A549 (cell line): ENCODE measurements at regions not wholly inside any gene's neighbourhood (a gene's known extent, or its start where the extent isn't known, plus 50 kb on each side); places are given as distances from the start of the nearest gene placed in this dataset.

Experiments used
- ATAC-seq, 2 experiments: fragments of 200-7000 bp in 1 of 2; fragments of >200 bp in 1 of 2; cut with Nextera tagmentation in 1 of 2; cut with Tn5 transposase in 1 of 2; 3 replicates each; pipeline versions ENCODE4 v1.8.0 to v1.9.1; 2018 to 2020; ENCODE audit warnings: mild to moderate bottlenecking in 1 of 2, moderate library complexity in 1 of 2
- CTCF ChIA-PET: fragments of 300-600 bp; sonication (Branson Sonifier 250); formaldehyde crosslinking; extraction: SDS; loops from one replicate; lab custom pipeline; 2021; ENCODE audit warnings: antibody characterized with exemption, inconsistent platforms; lab: Yijun Ruan, JAX
- POLR2A ChIA-PET: fragments of 350-600 bp; formaldehyde crosslinking; extraction: SDS; loops from one replicate; lab custom pipeline; 2021; ENCODE audit warnings: antibody characterized with exemption, inconsistent platforms; lab: Yijun Ruan, JAX
- DNase-seq, 2 experiments: peaks; one replicate each; pipeline versions ENCODE4 v3.0.0 to v3.0.0-alpha.2; 2011 to 2016; ENCODE audit warnings: low read depth in 1 of 2, low spot score in 1 of 2
- FAIRE-seq: peaks from 2 replicates; lab custom pipeline; 2011; peaks lifted over from hg19 to GRCh38; lab: Jason Lieb, UNC
- H3K27ac ChIP-seq, 2 experiments: fragments of >200 bp; sonication (Bioruptor Twin); formaldehyde crosslinking; 3 replicates each; pipeline ENCODE4 v1.5.1; 2016 to 2017
- H3K4me1 ChIP-seq: fragments of >200 bp; sonication (Bioruptor Twin); formaldehyde crosslinking; 3 replicates; pipeline ENCODE4 v1.6.1; 2016
- H3K4me2 ChIP-seq: fragments of >200 bp; sonication (Bioruptor Twin); formaldehyde crosslinking; 3 replicates; pipeline ENCODE4 v1.6.1; 2016
- H3K4me3 ChIP-seq: fragments of >200 bp; sonication (Bioruptor Twin); formaldehyde crosslinking; 3 replicates; pipeline ENCODE4 v1.5.1; 2016
- H3K9me3 ChIP-seq: fragments of >200 bp; sonication (Bioruptor Twin); formaldehyde crosslinking; 3 replicates; pipeline ENCODE4 v1.6.1; 2016
- BCL3 ChIP-seq: fragments of >200 bp; sonication (Bioruptor Twin); formaldehyde crosslinking; IDR thresholded peaks from 3 replicates; pipeline ENCODE4 v1.6.1; 2016
- CHD4 ChIP-seq: fragments of 200-600 bp; sonication (generic); IDR thresholded peaks from 2 replicates; pipeline ENCODE4 v1.6.1; 2016; ENCODE audit warnings: antibody characterized with exemption, mild to moderate bottlenecking, borderline replicate concordance
- E2F6 ChIP-seq: IDR thresholded peaks from 2 replicates; pipeline ENCODE4 v1.6.1; 2012; ENCODE audit warnings: low read depth, borderline replicate concordance
- EHMT2 ChIP-seq: fragments of 200-600 bp; sonication (generic); IDR thresholded peaks from 2 replicates; pipeline ENCODE4 v1.6.1; 2016; ENCODE audit warnings: antibody characterized with exemption, low read depth, mild to moderate bottlenecking, moderate library complexity
- ELK1 ChIP-seq: fragments of 150-350 bp; IDR thresholded peaks from 2 replicates; pipeline ENCODE4 v1.6.1; 2014; ENCODE audit warnings: low read depth, mild to moderate bottlenecking, low read length
- FOSB ChIP-seq: fragments of 250-450 bp; sonication (Bioruptor Pico); IDR thresholded peaks from 2 replicates; pipeline ENCODE4 v1.5.0; 2020; ENCODE audit warnings: mild to moderate bottlenecking, moderate library complexity
- HDAC2 ChIP-seq: fragments of 200-600 bp; sonication (generic); IDR thresholded peaks from 2 replicates; pipeline ENCODE4 v1.6.1; 2016
- HES2 ChIP-seq: fragments of >200 bp; sonication (Bioruptor Twin); formaldehyde crosslinking; IDR thresholded peaks from 2 replicates; pipeline ENCODE4 v1.6.1; 2016
- HEYL ChIP-seq: fragments of 250-450 bp; sonication (Bioruptor Pico); IDR thresholded peaks from 2 replicates; pipeline ENCODE4 v1.8.0; 2021; ENCODE audit warnings: mild to moderate bottlenecking, moderate library complexity
- KDM1A ChIP-seq: fragments of 200-600 bp; sonication (generic); IDR thresholded peaks from 2 replicates; pipeline ENCODE4 v1.6.1; 2016; ENCODE audit warnings: low read depth, mild to moderate bottlenecking
- MAFK ChIP-seq: fragments of 450-650 bp; IDR thresholded peaks from 2 replicates; pipeline ENCODE4 v1.6.1; 2014; ENCODE audit not compliant: partially characterized antibody
- MAX ChIP-seq: IDR thresholded peaks from 2 replicates; pipeline ENCODE4 v1.6.1; 2012
- MYC ChIP-seq: IDR thresholded peaks from 2 replicates; pipeline ENCODE4 v1.6.1; 2012; ENCODE audit warnings: mild to moderate bottlenecking, inconsistent platforms, low read length, improper control_type of control experiment, borderline replicate concordance
- NFE2L2 ChIP-seq: fragments of 150-350 bp; conservative IDR thresholded peaks from 2 replicates; pipeline ENCODE4 v1.6.1; 2014; ENCODE audit warnings: low read length
- NPAS2 ChIP-seq: fragments of 250-450 bp; sonication (Bioruptor Pico); IDR thresholded peaks from 2 replicates; pipeline ENCODE4 v1.8.0; 2022; ENCODE audit warnings: mild to moderate bottlenecking, moderate library complexity, borderline replicate concordance
- NR3C1 ChIP-seq: fragments of >200 bp; sonication (Bioruptor Twin); formaldehyde crosslinking; IDR thresholded peaks from 3 replicates; pipeline ENCODE4 v1.6.1; 2017
- POLR2AphosphoS2 ChIP-seq: conservative IDR thresholded peaks from 2 replicates; pipeline ENCODE4 v1.6.1; 2012; ENCODE audit warnings: low read length, improper control_type of control experiment, inconsistent platforms
- RARB ChIP-seq: fragments of 250-450 bp; sonication (Bioruptor Pico); IDR thresholded peaks from 2 replicates; pipeline ENCODE4 v1.8.0; 2021; ENCODE audit warnings: mild to moderate bottlenecking, moderate library complexity
- RCOR1 ChIP-seq: fragments of 150-350 bp; IDR thresholded peaks from 2 replicates; pipeline ENCODE4 v1.6.1; 2014; ENCODE audit warnings: antibody characterized with exemption, low read length, low read depth
- REST ChIP-seq: fragments of 200-600 bp; sonication (generic); IDR thresholded peaks from 2 replicates; pipeline ENCODE4 v1.6.1; 2016; ENCODE audit warnings: antibody characterized with exemption, mild to moderate bottlenecking, moderate library complexity
- SREBF2 ChIP-seq: fragments of 450-650 bp; IDR thresholded peaks from 2 replicates; pipeline ENCODE4 v1.6.1; 2014; ENCODE audit warnings: mild to moderate bottlenecking, moderate library complexity
- ZC3H11A ChIP-seq: fragments of 450-650 bp; IDR thresholded peaks from 2 replicates; pipeline ENCODE4 v1.6.1; 2014; ENCODE audit warnings: antibody characterized with exemption, mild to moderate bottlenecking
- ZNF302 ChIP-seq: fragments of 250-450 bp; sonication (Bioruptor Pico); IDR thresholded peaks from 2 replicates; pipeline ENCODE4 v1.9.0; 2021; ENCODE audit warnings: inconsistent platforms, mild to moderate bottlenecking, moderate library complexity
- ZSCAN20 ChIP-seq: fragments of 250-450 bp; sonication (Bioruptor Pico); IDR thresholded peaks from 2 replicates; pipeline ENCODE4 v1.8.0; 2022; ENCODE audit warnings: mild to moderate bottlenecking, moderate library complexity
- WGBS: methylation state at CpG from one replicate; pipeline ENCODE4 v1.1.6; 2017; ENCODE audit errors: missing lambda C conversion rate; 5-methylcytosine and 5-hydroxymethylcytosine counted together

- DNase-seq (no peak), FAIRE-seq (no peak), ATAC-seq (no peak)
- H3K9me3 ChIP-seq: no peaks in the 10 kb centered on the region
- H3K4me2 ChIP-seq: no peak overlapping the region
- no peaks in the 10 kb centered on the region for H3K4me1 ChIP-seq
- no peak for TF ChIP-seq RARB (CRISPR knock-in tag)
- no peak for TF ChIP-seq ZSCAN20 (CRISPR knock-in tag)
- no peak for TF ChIP-seq ELK1
- TF ChIP-seq MYC: no peak
- no peak for TF ChIP-seq KDM1A
- TF ChIP-seq RCOR1: no peak
- no peak for TF ChIP-seq BCL3
- no peak for TF ChIP-seq EHMT2
- no peak for TF ChIP-seq POLR2AphosphoS2
- TF ChIP-seq MAX: no peak
- TF ChIP-seq HEYL (CRISPR knock-in tag): no peak
- TF ChIP-seq FOSB: no peak
- TF ChIP-seq SREBF2: no peak
- TF ChIP-seq REST: no peak
- POLR2A ChIA-PET: no interaction called here
- CTCF ChIA-PET: no interaction called here
- H3K27ac ChIP-seq: no peak overlapping the region
- H3K4me3 ChIP-seq: no peak overlapping the region
Observed at GRCh38 chr2:147204102-147204501, 640.7 kb upstream of the ACVR2A start.

- ATAC-seq (no peak), DNase-seq (no peak), FAIRE-seq (no peak)
- 22% methylated on average over 5 of the region's 5 CpGs for WGBS
- Histone ChIP-seq H3K27ac (no peak overlapping the region), H3K4me3 (no peak overlapping the region), H3K9me3 (no peaks in the 10 kb centered on the region), H3K4me1 (no peaks in the 10 kb centered on the region), H3K4me2 (no peak overlapping the region)
- POLR2A ChIA-PET: no interaction called here
- CTCF ChIA-PET: no interaction called here
- TF ChIP-seq NPAS2 (CRISPR knock-in tag) (no peak), BCL3 (no peak), MAFK (no peak), HDAC2 (no peak), ZC3H11A (no peak), NFE2L2 (no peak), MYC (no peak), ZNF302 (CRISPR knock-in tag) (no peak), E2F6 (no peak), CHD4 (no peak), FOSB (no peak), NR3C1 (no peak), ELK1 (no peak), HES2 (no peak)
Observed at GRCh38 chr2:147198651-147199171, 646.1 kb upstream of the ACVR2A start.
